HG03097 (cell line): ENCODE measurements at regions not wholly inside any gene's neighbourhood (a gene's known extent, or its start where the extent isn't known, plus 50 kb on each side); places are given as distances from the start of the nearest gene placed in this dataset.

Experiments used
- ATAC-seq: cut with Tn5 transposase; IDR thresholded peaks from one replicate; pipeline ENCODE4 v1.9.1; 2021; ENCODE audit not compliant: unreplicated experiment, low FRiP score

DNA sequence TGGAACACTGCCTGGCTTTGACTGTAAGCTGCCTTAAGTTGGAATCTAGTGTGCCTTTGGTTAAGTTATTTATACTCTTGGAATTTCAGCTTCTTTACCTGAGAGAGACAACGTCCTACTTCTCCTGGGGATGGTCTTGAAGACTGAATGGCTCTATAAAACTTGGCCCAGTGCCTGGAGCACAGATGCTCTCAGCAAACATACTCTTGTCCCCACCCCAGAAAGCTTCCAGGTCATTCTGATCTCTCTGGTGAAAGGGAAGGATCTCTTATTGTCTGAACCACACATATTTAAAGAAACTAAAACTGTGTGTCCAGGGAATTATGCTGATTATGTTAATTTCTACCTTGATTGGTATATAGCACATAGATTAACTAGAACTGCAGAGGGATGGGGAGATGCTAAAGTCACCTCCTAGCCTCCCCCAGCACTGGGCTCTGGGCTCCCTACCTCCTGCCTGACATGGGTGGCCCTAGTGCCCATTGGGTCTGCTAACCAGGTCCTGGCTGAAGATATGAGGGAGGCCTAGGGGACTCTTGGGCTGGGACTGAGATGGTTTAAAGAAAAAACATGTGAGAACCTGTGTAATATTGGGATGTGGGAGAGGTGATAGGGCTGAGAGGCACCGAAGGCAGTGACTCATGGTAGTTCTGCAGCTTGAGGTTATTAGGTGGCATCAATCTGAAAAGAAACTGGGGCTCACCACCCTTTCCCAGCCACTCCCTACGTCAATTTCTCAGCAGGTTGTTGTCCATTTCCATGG lies 171.0 kb downstream of the RPLP1 start:
- ATAC-seq, result no peak

DNA sequence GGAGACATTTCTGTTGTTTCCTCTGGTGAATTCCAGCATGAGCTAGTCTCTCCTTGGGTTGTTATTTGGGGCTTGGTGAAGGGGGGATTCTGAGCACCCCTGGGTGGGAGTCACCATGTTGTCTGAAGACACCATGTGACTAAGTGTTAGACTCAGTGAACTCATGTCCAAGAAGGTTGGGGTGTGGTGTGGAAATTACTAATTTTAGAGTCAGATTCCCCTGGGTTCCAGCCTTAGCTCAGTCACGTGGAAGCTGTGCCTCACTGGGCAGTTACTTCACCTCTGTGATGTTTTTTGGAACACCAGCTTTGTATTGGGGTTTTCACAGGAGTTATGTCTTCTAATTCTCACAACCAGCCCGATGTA lies 171.5 kb downstream of the RPLP1 start:
- ATAC-seq, result no peak

DNA sequence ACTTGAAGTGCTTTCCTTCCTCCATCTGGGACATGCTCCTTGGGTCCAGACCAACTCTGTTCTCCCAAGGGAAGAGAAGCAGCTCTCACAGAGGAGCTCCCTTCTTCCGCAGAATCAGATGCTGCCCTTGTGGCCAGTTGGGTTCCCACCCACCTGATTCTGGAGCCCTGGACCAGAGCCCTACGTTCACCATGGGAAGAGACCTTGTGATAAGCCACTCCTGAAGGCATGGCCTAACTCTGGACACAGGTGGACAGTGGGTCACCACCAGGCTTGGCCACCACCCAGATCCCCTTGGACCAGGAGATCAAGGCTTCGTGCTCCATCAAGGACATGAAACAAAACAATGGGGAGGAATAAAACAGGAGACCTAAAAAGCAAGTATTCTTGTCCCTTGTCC lies 172.2 kb downstream of the RPLP1 start:
- ATAC-seq, result no peak

DNA sequence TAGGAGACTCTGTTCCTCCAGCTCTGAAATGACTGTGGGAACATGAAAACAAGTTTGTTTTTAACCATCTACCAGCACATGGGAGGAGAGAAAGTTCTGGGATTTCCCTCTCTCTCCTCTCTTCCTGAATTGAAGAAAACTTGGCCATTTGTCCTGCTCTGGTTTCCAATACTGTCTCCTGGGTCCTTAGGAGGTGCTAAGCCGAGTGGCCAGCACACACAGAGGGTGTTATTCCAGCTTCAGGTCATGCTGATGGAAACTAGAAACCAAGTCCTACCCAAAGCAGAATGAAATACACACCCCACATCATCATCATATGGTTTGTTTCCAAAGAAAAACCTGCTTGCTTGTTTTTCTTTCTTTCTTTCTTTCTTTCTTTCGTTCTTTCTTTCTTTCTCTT lies 172.7 kb downstream of the RPLP1 start:
- ATAC-seq, result no peak

DNA sequence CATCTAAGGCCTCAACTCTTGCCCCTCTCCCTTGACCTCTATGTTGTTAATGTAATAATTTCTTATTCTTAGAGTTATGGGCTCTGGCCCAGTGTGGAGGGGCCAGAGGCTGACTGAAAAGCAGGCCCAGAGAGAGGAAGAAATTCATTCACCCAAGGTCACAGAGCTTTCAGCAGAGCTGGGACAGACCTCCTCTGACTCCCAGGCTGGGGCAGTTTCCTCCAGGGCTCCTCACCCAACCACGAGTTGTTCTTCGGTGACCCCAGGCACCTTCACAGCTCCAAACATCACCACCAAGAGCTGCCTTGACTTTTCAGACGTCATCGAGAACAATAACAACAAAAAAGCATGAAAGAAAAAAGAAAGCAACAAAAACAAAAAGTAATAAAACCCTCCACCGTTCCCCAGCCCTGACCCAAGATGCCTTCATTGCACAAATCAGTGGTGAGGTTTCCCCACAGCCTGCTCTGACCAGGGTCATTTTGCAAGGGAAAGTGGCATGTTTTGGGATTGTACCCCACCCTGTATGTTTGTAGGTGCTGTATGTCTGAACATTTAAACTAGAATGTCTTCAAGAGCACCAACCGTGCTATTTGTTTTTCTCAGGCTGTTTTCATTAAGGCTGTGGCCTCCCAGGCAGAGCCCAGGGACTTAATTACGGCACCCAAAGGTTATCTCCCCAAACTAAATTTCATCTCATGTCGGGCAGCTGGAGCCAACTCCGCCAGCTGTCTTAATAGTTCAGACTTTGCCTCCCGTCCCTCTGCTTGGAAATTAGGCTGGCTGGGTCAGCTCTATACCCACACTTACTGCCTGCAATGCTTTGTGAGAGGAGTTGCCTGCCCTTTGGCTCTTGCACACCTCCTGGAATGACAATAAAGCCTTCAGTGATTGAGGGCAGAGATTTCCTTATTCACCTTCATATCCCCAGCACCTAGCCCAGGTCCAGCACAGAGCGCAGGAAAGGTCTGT lies 173.8 kb downstream of the RPLP1 start:
- no peak for ATAC-seq

DNA sequence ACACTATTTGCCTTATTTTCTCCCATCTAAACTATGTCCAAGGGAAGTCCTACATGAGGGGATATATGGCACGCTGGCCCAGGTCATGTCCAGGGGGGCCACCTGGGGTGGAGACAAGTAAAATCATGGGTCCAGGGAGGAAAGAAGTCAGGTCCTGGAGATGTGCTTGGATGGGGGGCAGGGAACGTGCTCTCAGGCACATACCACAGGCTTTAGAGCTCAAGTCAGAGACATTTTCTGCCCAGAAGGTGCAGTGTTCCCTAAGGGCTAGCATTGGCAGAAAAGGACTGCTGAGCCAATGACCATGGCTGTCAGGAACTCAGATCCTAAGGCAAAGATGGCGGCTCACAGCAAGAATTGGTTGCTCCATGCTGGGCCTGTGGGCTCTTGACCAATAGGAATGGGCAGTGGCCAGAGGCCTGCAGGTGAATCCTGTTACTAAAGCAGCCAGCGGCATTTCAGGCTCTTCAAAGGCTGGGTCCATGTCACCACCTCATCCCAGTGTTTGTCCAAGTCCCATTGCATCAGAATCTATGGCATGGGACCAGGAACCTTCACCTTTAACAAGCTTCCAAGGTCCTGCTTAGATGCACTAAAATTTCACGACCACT lies 175.0 kb downstream of the RPLP1 start:
- no peak for ATAC-seq

DNA sequence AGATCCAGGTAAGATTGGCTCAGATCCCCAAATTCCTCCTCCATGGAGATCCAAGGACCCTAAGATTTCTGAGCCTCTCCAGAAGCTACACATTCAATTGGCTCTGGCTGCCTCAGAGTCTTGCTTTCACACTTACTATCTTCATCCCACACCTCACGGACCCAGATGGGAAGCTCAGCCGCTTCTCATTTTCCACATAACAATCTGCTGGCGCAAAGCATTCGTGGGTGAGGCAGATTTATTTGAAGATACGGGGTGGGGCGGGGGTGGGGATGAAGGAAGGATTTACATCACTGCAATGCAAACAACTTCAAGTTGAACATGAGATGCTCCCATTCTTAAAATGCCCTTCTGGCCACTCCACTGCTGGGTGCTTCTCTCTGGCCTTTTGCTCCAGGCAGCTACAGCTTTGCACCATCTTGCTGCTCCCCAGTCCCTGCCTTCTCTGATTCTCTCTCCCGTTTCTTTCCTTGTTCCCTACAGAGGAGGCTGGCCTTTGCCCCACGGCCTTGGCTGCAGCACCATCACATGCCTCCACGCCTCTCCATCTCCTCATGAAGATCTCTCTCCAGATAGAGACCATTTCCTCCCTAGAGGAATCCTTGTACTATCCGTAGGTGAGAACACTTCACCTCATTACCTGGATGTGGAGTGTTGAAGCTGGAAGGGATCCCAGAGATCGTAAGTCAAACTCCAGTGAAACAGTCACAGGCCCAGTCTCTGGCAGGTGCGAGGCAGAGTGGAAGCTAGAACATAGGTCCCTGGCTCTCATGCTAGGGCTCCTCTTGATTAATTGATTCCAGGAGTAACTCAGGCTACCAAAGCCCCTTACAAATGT lies 175.9 kb downstream of the RPLP1 start:
- no peak for ATAC-seq

DNA sequence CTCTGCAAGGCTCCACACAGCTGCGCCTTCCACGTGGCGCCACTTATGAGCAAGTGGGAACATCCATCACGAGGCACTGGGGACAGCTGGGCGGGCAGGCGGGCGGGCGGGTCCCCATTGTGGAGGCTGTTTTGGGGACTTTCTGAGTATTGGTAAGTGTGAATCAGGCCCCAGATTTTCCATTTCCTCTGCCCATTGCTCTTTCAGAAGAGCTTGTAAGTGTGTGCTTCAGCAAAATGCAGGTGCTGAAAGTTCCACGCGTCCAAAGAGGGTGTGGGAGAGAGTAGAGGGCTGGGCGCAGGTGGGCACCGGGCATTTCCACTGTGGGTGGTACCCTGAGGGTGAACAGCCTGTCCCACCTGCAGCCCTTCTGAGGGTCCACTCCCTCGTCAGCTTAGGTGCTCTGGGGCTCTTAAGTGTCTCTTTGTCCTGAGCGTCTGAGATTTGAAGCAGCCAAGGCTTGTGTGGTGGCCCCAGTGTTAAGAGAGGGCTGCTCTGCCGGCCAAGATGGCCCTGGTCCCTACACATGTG lies 177.1 kb downstream of the RPLP1 start:
- no peak for ATAC-seq

DNA sequence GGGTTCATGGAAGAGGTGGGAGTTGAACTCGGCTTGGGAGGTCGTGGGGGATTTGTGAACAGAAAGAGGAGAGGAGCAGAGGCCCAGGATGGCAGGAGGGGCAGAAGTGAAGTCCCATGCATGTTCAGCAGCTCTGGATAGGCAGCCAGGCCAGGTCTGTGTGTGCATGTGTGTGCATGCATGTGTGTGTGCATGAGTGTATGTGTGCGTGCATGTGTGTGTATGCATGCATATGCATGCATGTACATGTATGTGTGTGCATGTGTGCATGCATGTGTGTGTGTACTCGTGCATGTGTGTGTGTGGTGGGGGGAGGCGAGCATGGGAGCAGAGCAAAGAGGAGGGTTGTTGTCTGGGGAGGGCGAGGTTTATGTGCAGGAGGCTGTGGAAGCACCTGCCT lies 178.4 kb downstream of the RPLP1 start:
- no peak for ATAC-seq

DNA sequence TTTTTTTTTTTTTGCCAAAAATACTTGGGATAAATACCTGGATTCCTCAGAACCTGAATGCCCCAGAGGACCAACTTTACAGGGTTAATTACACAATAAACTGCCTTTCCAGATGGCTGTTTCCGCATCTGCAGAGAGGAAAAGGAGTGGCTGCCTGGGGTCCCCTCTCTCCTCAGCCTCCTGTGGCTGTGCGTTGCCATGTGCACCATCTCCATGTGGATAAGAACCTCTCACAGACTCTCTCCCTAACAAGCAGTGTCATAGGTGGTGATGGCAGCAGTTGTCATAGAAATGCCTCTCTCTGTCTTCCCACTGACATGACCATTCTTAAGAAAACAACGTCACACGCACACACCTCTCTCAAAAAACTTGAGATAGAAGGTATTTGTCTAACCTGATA lies 179.4 kb downstream of the RPLP1 start:
- ATAC-seq, result no peak

DNA sequence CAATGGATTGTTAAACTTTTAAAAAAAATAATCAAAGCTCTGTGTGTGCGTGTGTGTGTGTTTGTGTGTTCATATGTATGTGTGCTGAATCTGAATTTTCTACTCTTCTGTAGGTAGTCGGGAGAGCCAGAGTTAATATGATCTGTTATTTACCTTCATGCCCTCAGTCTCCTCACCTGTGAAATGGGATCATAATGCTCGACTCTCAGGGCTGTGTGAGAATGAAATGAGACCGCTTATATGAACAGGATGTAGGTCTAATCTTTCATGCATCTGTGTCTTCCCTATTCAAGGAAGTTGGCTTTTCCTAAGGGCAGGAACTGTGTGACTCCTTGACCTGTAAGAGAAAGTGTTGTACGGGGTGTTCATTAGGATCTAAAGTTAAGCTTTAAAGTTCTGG lies 182.2 kb downstream of the RPLP1 start:
- no peak for ATAC-seq

DNA sequence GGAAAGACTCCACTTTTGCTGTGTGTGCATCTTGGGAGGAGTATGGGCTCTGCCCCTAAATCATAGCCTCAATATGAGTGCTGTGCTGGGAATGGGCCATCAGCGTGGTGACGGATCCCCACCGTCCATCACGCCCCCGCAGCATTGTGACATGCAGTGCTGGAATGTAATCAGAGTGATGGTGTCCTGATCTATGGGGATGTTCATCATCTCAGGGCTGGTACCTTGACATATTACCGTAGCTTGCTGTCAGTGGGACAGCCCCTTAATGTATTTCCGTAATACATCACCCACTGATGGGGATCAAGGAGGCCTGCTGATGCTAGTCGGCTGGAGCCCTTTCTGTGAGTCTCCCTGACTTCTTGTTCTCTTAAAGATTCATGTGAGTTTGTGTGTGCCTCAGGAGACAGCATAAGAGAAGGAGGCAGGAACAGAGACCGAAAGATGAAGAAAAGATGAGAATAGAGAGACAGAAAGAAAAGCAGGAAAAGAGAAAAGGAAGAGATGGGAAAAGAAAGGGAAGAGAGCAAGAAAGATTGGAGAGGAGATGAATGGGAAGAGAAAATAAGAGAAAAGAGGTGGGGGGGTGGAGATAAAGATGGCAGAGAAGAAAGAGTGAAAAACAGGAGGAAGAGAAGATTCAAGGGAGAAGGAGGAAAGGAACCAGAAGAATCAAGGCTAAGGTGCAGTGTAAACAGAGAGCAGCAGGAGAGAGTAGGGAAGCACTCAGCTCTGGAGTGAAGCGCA lies 183.7 kb downstream of the RPLP1 start:
- no peak for ATAC-seq

DNA sequence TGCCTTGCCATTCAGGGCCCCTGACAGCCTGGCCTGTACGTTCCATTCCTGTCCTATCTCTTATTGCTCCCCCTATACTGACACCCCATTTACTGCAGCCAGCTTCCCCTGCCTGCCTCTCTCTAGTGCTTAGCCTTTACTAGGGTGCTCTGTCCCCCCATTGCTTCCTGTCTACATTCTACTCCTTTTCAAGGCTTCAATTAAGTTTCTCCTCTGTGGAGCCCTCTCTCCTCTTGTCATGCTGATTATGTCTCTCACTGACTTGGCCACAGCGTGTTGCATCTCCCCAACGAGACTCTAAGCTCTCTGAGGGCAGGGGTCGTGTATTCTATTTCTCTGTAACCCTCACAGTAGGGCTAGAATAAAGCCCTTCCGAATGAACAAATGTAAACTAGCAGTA lies 185.2 kb downstream of the RPLP1 start:
- no peak for ATAC-seq

DNA sequence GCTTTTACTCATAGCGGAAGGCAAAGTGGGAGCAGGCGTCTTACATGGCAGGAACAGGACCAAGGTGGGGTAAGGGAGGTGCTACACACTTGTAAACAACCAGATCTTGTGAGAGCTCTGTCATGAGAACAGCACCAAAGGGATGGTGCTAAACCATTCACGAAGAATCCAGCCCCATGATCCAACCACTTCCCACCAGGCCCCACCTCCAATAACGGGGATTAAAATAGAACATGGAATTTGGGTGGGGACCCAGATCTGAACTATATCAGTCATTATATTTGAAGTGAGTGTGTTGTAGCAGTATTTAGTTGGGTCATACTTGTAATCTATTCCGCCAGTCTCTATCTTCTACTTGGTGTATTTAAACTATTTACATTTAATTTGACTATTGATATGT lies 190.9 kb downstream of the RPLP1 start:
- no peak for ATAC-seq

DNA sequence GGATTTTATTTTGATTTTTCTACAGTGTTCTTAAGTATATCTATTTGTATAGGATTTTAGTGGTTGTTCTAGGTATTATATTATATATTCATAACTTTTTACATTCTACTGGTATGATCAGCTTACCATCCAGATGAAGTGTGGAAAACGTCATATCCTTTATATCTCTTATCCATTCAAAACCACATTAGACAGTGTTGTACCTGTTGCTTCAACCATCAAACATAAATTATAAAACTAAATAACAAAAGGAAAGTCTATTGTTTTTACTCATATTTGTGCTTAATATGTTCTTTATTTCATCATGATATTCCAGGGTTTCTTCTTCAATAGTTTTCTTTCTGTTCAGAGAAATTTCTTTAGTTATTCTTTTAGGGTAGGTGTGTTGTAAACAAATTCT lies 191.4 kb downstream of the RPLP1 start:
- no peak for ATAC-seq

DNA sequence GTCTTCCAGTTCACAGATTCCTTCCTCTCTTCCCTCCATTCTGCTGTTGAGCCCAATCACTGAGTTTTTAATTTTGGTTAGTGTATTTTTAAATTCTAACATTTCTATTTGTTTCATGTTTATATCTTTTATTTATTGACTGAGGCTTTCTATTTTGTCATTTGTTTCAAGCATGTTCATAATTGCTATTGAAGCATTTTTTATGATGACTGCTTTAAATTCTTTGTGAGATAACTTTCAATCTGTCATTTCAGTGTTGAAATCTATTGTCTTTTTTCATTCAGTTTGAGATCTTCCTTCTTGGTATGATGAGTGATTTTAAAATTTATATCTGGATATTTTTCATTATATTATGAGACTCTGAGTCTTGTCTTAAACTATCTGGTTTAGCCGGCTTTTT lies 192.3 kb downstream of the RPLP1 start:
- no peak for ATAC-seq

DNA sequence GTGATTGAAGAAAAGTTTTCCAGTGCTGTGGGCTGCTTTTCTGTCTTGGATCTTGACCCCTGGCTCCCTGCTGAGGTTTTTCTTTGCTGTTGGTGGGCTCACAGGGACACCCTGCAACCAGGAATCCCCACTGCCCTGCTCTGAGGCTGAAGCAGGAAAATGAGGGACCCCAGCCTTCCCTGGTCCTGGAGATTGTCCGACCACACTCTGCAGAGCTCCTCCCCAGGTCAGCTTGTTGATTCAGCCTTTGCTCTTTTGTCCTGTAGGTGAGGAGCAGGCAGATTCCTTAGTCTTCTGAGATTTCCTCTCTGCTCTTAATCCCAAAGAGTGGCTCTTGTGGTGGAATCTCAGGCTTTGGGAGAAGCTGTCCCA lies 194.5 kb downstream of the RPLP1 start:
- ATAC-seq, result no peak

DNA sequence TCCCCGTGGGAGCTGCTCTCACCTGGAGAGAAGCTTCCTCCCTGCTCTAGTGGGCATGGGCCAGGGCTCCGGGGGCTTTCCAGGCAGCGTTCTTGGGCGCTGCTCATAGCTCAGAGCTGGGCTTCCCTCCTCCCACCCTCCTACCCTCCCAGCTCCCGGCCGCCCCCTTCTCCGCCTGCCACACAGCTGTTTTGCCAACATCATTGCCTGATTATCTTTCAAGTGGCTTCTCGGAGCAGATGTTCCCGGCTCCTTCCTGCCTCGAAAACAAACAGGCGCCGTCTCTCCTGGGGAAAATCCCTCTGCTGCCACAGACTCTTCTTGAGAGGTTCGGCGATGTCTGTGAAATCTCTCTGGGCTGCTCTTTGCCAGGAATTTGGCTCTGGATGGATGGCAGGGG lies 195.6 kb downstream of the RPLP1 start:
- ATAC-seq, result no peak

DNA sequence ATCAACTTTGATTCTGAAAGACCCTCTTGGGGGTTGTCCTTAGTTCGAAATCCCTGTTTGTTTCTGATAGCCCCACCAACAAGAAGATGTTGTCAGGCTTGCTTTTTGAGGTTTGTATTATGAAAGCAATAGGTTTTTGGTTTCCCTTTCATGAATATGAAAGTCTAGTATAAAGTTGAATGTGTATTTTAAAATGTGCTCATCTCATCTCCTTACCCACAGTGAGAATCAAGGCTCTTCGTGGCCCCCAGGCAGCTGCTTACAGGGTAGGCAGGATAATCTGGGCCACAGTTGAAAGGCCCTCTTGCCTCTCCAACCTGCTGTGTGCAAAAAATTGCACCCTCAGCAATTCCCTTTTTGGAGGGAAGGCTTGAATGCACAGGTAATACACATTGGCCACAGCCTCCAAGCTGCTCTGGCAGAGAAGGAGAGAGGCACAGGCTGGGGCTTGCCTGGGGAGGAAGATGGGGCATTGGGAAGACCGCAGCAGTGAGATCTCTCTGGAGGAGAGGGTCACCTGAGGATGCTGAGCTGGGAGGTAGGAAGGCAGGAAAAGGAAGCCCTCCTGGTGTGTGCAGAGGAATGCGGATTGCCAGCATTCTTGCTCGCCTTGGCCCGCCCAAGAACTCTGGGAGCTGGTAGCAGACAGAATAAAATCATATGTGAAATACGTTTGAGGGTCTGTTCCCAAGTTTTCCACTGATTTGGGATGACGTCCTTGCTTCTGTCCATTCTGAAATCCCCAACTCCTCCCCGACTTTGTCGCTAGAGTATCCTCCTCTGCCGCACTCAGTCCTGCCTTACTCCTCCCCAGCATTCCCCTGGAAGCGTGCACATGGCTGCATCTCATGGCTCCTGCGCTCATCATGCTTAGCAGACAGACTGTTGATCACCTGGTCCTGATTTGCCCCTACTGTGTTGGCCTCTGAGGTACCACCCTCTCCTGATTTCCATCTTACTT lies 196.4 kb downstream of the RPLP1 start:
- ATAC-seq, result no peak
